ENCODE measurements at regions not wholly inside any gene's neighbourhood (a gene's known extent, or its start where the extent isn't known, plus 50 kb on each side); places are given as distances from the start of the nearest gene placed in this dataset.

- no peak for DNase-seq
Measured at GRCh38 chr9:116008278-116008677, 145.3 kb upstream of the PAPPA start.

- no peak for DNase-seq
Measured at GRCh38 chr9:116009420-116009819, 144.2 kb upstream of the PAPPA start.

- no peak for DNase-seq
Measured at GRCh38 chr9:116015855-116016254, 137.7 kb upstream of the PAPPA start.

GRCh38 chr9:116020146-116020545, 133.4 kb upstream of the PAPPA start:
- DNase-seq = no peak

GRCh38 chr9:116020801-116021200, 132.8 kb upstream of the PAPPA start:
- DNase-seq = no peak

GRCh38 chr9:116027096-116027495, 126.5 kb upstream of the PAPPA start:
- DNase-seq = no peak

GRCh38 chr9:116027511-116027910, 126.1 kb upstream of the PAPPA start:
- DNase-seq = no peak

- DNase-seq = no peak
Measured at GRCh38 chr9:116027951-116028350, 125.6 kb upstream of the PAPPA start.

GRCh38 chr9:116030517-116030916, 123.1 kb upstream of the PAPPA start:
- no peak for DNase-seq

GRCh38 chr9:116032683-116033440, 120.7 kb upstream of the PAPPA start:
- DNase-seq = no peak

GRCh38 chr9:116039312-116039711, 114.3 kb upstream of the PAPPA start:
- no peak for DNase-seq

- no peak for DNase-seq
Measured at GRCh38 chr9:116039893-116040292, 113.7 kb upstream of the PAPPA start.

GRCh38 chr9:116042321-116042720, 111.3 kb upstream of the PAPPA start:
- no peak for DNase-seq

- no peak for DNase-seq
Measured at GRCh38 chr9:116045083-116045482, 108.5 kb upstream of the PAPPA start.

GRCh38 chr9:116048081-116048480, 105.5 kb upstream of the PAPPA start:
- no peak for DNase-seq

GRCh38 chr9:116049456-116049855, 104.1 kb upstream of the PAPPA start:
- DNase-seq = no peak

GRCh38 chr9:116051528-116051927, 102.1 kb upstream of the PAPPA start:
- DNase-seq = no peak

- DNase-seq = no peak
Measured at GRCh38 chr9:116055536-116055935, 98.1 kb upstream of the PAPPA start.

GRCh38 chr9:116057371-116057770, 96.2 kb upstream of the PAPPA start:
- no peak for DNase-seq

GRCh38 chr9:116058421-116058820, 95.2 kb upstream of the PAPPA start:
- DNase-seq = no peak

GRCh38 chr9:116059466-116059865, 94.1 kb upstream of the PAPPA start:
- no peak for DNase-seq

- DNase-seq = no peak
Measured at GRCh38 chr9:116060631-116061030, 93.0 kb upstream of the PAPPA start.

GRCh38 chr9:116061546-116062205, 91.9 kb upstream of the PAPPA start:
- no peak for DNase-seq

GRCh38 chr9:116062206-116062550, 91.4 kb upstream of the PAPPA start:
- no peak for DNase-seq

- no peak for DNase-seq
Measured at GRCh38 chr9:116064970-116065369, 88.6 kb upstream of the PAPPA start.

All from NCI-H1694 treated with DMSO at 0.1 percent for 48 hours (cell line).